ENCODE measurements at regions not wholly inside any gene's neighbourhood (a gene's known extent, or its start where the extent isn't known, plus 50 kb on each side); places are given as distances from the start of the nearest gene placed in this dataset.

DNA sequence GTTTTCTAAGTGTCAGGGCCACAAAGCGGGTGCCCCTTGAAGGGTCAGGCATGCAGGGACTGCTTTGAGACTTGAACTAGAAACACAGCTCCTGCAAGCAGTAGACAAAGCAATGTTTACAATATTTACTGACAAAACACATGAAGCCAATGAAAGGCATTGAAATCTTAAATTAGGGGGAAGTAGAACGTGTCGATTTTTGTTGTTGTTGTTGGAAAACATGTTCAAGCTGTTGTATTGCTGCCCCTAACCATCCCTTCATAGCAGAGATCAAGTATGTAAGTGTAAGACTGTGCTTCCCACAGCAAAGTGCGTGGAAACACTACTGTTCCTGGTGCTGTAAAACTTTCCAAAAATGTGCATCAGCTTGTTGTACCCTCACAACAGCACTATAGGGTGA, 131.6 kb upstream of the MGMT start:
- TF ChIP-seq, protein P1, sequence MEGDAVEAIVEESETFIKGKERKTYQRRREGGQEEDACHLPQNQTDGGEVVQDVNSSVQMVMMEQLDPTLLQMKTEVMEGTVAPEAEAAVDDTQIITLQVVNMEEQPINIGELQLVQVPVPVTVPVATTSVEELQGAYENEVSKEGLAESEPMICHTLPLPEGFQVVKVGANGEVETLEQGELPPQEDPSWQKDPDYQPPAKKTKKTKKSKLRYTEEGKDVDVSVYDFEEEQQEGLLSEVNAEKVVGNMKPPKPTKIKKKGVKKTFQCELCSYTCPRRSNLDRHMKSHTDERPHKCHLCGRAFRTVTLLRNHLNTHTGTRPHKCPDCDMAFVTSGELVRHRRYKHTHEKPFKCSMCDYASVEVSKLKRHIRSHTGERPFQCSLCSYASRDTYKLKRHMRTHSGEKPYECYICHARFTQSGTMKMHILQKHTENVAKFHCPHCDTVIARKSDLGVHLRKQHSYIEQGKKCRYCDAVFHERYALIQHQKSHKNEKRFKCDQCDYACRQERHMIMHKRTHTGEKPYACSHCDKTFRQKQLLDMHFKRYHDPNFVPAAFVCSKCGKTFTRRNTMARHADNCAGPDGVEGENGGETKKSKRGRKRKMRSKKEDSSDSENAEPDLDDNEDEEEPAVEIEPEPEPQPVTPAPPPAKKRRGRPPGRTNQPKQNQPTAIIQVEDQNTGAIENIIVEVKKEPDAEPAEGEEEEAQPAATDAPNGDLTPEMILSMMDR (IDR thresholded peaks at IDR 0.05): no peak
- no peak for TF ChIP-seq POLR2A (IDR thresholded peaks at IDR 0.05)
